A549 (cell line): ENCODE measurements at regions not wholly inside any gene's neighbourhood (a gene's known extent, or its start where the extent isn't known, plus 50 kb on each side); places are given as distances from the start of the nearest gene placed in this dataset.

ENCODE experiments used
- ATAC-seq, 2 experiments: fragments of 200-7000 bp in 1 of 2; fragments of >200 bp in 1 of 2; cut with Nextera tagmentation in 1 of 2; cut with Tn5 transposase in 1 of 2; 3 replicates each; pipeline versions ENCODE4 v1.8.0 to v1.9.1; 2018 to 2020; ENCODE audit warnings: mild to moderate bottlenecking in 1 of 2, moderate library complexity in 1 of 2
- CTCF ChIA-PET: fragments of 300-600 bp; sonication (Branson Sonifier 250); formaldehyde crosslinking; extraction: SDS; loops from one replicate; lab custom pipeline; 2021; ENCODE audit warnings: antibody characterized with exemption, inconsistent platforms; lab: Yijun Ruan, JAX
- POLR2A ChIA-PET: fragments of 350-600 bp; formaldehyde crosslinking; extraction: SDS; loops from one replicate; lab custom pipeline; 2021; ENCODE audit warnings: antibody characterized with exemption, inconsistent platforms; lab: Yijun Ruan, JAX
- DNase-seq, 2 experiments: peaks; one replicate each; pipeline versions ENCODE4 v3.0.0 to v3.0.0-alpha.2; 2011 to 2016; ENCODE audit warnings: low read depth in 1 of 2, low spot score in 1 of 2
- FAIRE-seq: peaks from 2 replicates; lab custom pipeline; 2011; peaks lifted over from hg19 to GRCh38; lab: Jason Lieb, UNC
- H3K27ac ChIP-seq, 2 experiments: fragments of >200 bp; sonication (Bioruptor Twin); formaldehyde crosslinking; 3 replicates each; pipeline ENCODE4 v1.5.1; 2016 to 2017
- H3K4me1 ChIP-seq: fragments of >200 bp; sonication (Bioruptor Twin); formaldehyde crosslinking; 3 replicates; pipeline ENCODE4 v1.6.1; 2016
- H3K4me2 ChIP-seq: fragments of >200 bp; sonication (Bioruptor Twin); formaldehyde crosslinking; 3 replicates; pipeline ENCODE4 v1.6.1; 2016
- H3K4me3 ChIP-seq: fragments of >200 bp; sonication (Bioruptor Twin); formaldehyde crosslinking; 3 replicates; pipeline ENCODE4 v1.5.1; 2016
- H3K9me3 ChIP-seq: fragments of >200 bp; sonication (Bioruptor Twin); formaldehyde crosslinking; 3 replicates; pipeline ENCODE4 v1.6.1; 2016
- ATOH8 ChIP-seq: fragments of 250-450 bp; sonication (Bioruptor Pico); IDR thresholded peaks from 2 replicates; pipeline ENCODE4 v1.5.0; 2020; ENCODE audit warnings: low read depth, mild to moderate bottlenecking, moderate library complexity
- CBX8 ChIP-seq: fragments of 200-600 bp; sonication (generic); IDR thresholded peaks from 2 replicates; pipeline ENCODE4 v1.6.1; 2016
- ESRRA ChIP-seq: fragments of 150-350 bp; IDR thresholded peaks from 2 replicates; pipeline ENCODE4 v1.6.1; 2014; ENCODE audit warnings: mild to moderate bottlenecking, low read length, borderline replicate concordance
- FOSL2 ChIP-seq, 2 experiments: fragments of 450-650 bp in 1 of 2; fragments of >200 bp in 1 of 2; sonication (Bioruptor Twin) in 1 of 2; formaldehyde crosslinking; IDR thresholded peaks; 2 replicates each; pipeline versions ENCODE4 v1.5.0 to v1.6.1; 2016 to 2020; ENCODE audit warnings: mild to moderate bottlenecking in 1 of 2, moderate library complexity in 1 of 2
- HEYL ChIP-seq: fragments of 250-450 bp; sonication (Bioruptor Pico); IDR thresholded peaks from 2 replicates; pipeline ENCODE4 v1.8.0; 2021; ENCODE audit warnings: mild to moderate bottlenecking, moderate library complexity
- KDM5A ChIP-seq: fragments of 200-600 bp; sonication (generic); IDR thresholded peaks from 2 replicates; pipeline ENCODE4 v1.6.1; 2016; ENCODE audit warnings: antibody characterized with exemption, mild to moderate bottlenecking
- MAFK ChIP-seq: fragments of 450-650 bp; IDR thresholded peaks from 2 replicates; pipeline ENCODE4 v1.6.1; 2014; ENCODE audit not compliant: partially characterized antibody
- MAZ ChIP-seq: fragments of 150-350 bp; IDR thresholded peaks from 2 replicates; pipeline ENCODE4 v1.6.1; 2014; ENCODE audit warnings: antibody characterized with exemption, low read depth, low read length, borderline replicate concordance
- MYC ChIP-seq: IDR thresholded peaks from 2 replicates; pipeline ENCODE4 v1.6.1; 2012; ENCODE audit warnings: mild to moderate bottlenecking, inconsistent platforms, low read length, improper control_type of control experiment, borderline replicate concordance
- PHF8 ChIP-seq: fragments of 200-600 bp; sonication (generic); IDR thresholded peaks from 2 replicates; pipeline ENCODE4 v1.6.1; 2016; ENCODE audit warnings: low read depth, mild to moderate bottlenecking, antibody characterized with exemption, moderate library complexity, borderline replicate concordance
- POLR2AphosphoS2 ChIP-seq: conservative IDR thresholded peaks from 2 replicates; pipeline ENCODE4 v1.6.1; 2012; ENCODE audit warnings: low read length, improper control_type of control experiment, inconsistent platforms
- REST ChIP-seq: fragments of 200-600 bp; sonication (generic); IDR thresholded peaks from 2 replicates; pipeline ENCODE4 v1.6.1; 2016; ENCODE audit warnings: antibody characterized with exemption, mild to moderate bottlenecking, moderate library complexity
- SREBF2 ChIP-seq: fragments of 450-650 bp; IDR thresholded peaks from 2 replicates; pipeline ENCODE4 v1.6.1; 2014; ENCODE audit warnings: mild to moderate bottlenecking, moderate library complexity
- TFCP2L1 ChIP-seq: fragments of 250-450 bp; sonication (Bioruptor Pico); IDR thresholded peaks from 2 replicates; pipeline ENCODE4 v1.5.0; 2021; ENCODE audit warnings: mild to moderate bottlenecking
- TP53 ChIP-seq: fragments of 250-450 bp; sonication (Bioruptor Pico); IDR thresholded peaks from 2 replicates; pipeline ENCODE4 v1.5.0; 2021; ENCODE audit warnings: mild to moderate bottlenecking, moderate library complexity
- USF2 ChIP-seq: fragments of 450-650 bp; IDR thresholded peaks from 2 replicates; pipeline ENCODE4 v1.6.1; 2014; ENCODE audit warnings: antibody characterized with exemption
- ZFP36 ChIP-seq: fragments of 450-650 bp; IDR thresholded peaks from 2 replicates; pipeline ENCODE4 v1.6.1; 2014; ENCODE audit warnings: borderline replicate concordance; ENCODE audit not compliant: partially characterized antibody
- ZSCAN20 ChIP-seq: fragments of 250-450 bp; sonication (Bioruptor Pico); IDR thresholded peaks from 2 replicates; pipeline ENCODE4 v1.8.0; 2022; ENCODE audit warnings: mild to moderate bottlenecking, moderate library complexity
- WGBS: methylation state at CpG from one replicate; pipeline ENCODE4 v1.1.6; 2017; ENCODE audit errors: missing lambda C conversion rate; 5-methylcytosine and 5-hydroxymethylcytosine counted together

- TF ChIP-seq ATOH8 (CRISPR knock-in tag) (no peak), ZSCAN20 (CRISPR knock-in tag) (no peak), FOSL2 (IDR thresholded peaks at IDR 0.05) (no peak), FOSL2 (CRISPR knock-in tag; IDR thresholded peaks at IDR 0.05) (no peak), PHF8 (no peak)
These were observed 518.0 kb upstream of the KLF6 start (continued) for GRCh38 chr10:4303045-4303444.

GRCh38 chr10:4301291-4302045 is 516.5 kb upstream of the KLF6 start:
- POLR2A ChIA-PET = no interaction called here

GRCh38 chr10:4296161-4296560 is 511.2 kb upstream of the KLF6 start:
- TF ChIP-seq SREBF2 = no peak
- TF ChIP-seq KDM5A = no peak
- no peak for TF ChIP-seq POLR2AphosphoS2
- TF ChIP-seq ZFP36 = no peak
- TF ChIP-seq MAZ = no peak
- no peak for TF ChIP-seq REST
- no peak for TF ChIP-seq TP53 (CRISPR knock-in tag)
- no peak for TF ChIP-seq MYC
- TF ChIP-seq USF2 = no peak
- TF ChIP-seq HEYL = no peak
- ChIA-PET POLR2A (no interaction called here), CTCF (interaction anchor here (1.4 kb wide), 1 partner anchor 19 kb away, joined by 3 read pairs; no protein-coding TSS in a partner anchor)
- no peaks in the 10 kb centered on the region for H3K4me1 ChIP-seq
- ATAC-seq (no peak), DNase-seq (no peak), FAIRE-seq (no peak)
- no peak overlapping the region for H3K4me3 ChIP-seq
- 89% methylated on average over 5 of the region's 5 CpGs for WGBS
- H3K4me2 ChIP-seq = no peak overlapping the region
- no peak overlapping the region for H3K27ac ChIP-seq
- H3K9me3 ChIP-seq = no peaks in the 10 kb centered on the region

More at GRCh38 chr10:4301291-4302045, 516.5 kb upstream of the KLF6 start:
- ATAC-seq (no peak), FAIRE-seq (no peak), DNase-seq (no peak)
- Histone ChIP-seq H3K4me1 (no peaks in the 10 kb centered on the region), H3K27ac (no peak overlapping the region), H3K9me3 (no peaks in the 10 kb centered on the region), H3K4me3 (no peak overlapping the region), H3K4me2 (no peak overlapping the region)
- WGBS = 44% methylated on average over 6 of the region's 6 CpGs
- CTCF ChIA-PET = no interaction called here
- TF ChIP-seq CBX8 (no peak), TFCP2L1 (CRISPR knock-in tag) (no peak), MAFK (peak; percentile 61), ESRRA (no peak)
